ENCODE measurements at regions not wholly inside any gene's neighbourhood (a gene's known extent, or its start where the extent isn't known, plus 50 kb on each side); places are given as distances from the start of the nearest gene placed in this dataset.

DNA sequence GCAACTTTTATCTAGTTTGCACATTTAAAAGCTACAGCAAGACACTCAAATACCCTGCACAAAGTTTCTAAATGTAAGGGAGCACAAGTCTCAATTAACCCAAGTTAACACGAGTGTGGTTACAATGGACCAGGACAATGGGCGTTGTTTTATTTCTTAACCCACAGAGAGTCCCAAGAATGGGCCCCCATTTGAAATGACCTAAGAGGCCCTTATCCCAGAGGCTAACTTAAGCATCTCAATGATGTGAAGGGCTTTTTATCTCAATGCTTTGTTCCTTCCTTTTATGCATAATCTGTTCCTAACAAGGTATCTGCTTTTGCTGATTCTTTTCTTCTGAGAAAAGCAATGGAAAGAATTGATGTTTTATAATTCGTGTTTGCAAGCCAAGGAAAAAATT is 151.5 kb upstream of the SALL3 start:
- TF ChIP-seq, protein P1, sequence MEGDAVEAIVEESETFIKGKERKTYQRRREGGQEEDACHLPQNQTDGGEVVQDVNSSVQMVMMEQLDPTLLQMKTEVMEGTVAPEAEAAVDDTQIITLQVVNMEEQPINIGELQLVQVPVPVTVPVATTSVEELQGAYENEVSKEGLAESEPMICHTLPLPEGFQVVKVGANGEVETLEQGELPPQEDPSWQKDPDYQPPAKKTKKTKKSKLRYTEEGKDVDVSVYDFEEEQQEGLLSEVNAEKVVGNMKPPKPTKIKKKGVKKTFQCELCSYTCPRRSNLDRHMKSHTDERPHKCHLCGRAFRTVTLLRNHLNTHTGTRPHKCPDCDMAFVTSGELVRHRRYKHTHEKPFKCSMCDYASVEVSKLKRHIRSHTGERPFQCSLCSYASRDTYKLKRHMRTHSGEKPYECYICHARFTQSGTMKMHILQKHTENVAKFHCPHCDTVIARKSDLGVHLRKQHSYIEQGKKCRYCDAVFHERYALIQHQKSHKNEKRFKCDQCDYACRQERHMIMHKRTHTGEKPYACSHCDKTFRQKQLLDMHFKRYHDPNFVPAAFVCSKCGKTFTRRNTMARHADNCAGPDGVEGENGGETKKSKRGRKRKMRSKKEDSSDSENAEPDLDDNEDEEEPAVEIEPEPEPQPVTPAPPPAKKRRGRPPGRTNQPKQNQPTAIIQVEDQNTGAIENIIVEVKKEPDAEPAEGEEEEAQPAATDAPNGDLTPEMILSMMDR (IDR thresholded peaks at IDR 0.05; ENCODE audit: poor library complexity, severe bottlenecking): no peak
- TF ChIP-seq EP300 (conservative IDR thresholded peaks at IDR 0.05; ENCODE audit: poor library complexity, severe bottlenecking) (no peak), EZH2 (IDR thresholded peaks at IDR 0.05; ENCODE audit: borderline replicate concordance, insufficient read depth, low read length, poor library complexity, severe bottlenecking) (no peak), SMC3 (conservative IDR thresholded peaks at IDR 0.05; ENCODE audit: poor library complexity) (no peak), POLR2AphosphoS5 (IDR thresholded peaks at IDR 0.05) (no peak), RAD21 (conservative IDR thresholded peaks at IDR 0.05) (no peak)
- TF ChIP-seq, protein P2, sequence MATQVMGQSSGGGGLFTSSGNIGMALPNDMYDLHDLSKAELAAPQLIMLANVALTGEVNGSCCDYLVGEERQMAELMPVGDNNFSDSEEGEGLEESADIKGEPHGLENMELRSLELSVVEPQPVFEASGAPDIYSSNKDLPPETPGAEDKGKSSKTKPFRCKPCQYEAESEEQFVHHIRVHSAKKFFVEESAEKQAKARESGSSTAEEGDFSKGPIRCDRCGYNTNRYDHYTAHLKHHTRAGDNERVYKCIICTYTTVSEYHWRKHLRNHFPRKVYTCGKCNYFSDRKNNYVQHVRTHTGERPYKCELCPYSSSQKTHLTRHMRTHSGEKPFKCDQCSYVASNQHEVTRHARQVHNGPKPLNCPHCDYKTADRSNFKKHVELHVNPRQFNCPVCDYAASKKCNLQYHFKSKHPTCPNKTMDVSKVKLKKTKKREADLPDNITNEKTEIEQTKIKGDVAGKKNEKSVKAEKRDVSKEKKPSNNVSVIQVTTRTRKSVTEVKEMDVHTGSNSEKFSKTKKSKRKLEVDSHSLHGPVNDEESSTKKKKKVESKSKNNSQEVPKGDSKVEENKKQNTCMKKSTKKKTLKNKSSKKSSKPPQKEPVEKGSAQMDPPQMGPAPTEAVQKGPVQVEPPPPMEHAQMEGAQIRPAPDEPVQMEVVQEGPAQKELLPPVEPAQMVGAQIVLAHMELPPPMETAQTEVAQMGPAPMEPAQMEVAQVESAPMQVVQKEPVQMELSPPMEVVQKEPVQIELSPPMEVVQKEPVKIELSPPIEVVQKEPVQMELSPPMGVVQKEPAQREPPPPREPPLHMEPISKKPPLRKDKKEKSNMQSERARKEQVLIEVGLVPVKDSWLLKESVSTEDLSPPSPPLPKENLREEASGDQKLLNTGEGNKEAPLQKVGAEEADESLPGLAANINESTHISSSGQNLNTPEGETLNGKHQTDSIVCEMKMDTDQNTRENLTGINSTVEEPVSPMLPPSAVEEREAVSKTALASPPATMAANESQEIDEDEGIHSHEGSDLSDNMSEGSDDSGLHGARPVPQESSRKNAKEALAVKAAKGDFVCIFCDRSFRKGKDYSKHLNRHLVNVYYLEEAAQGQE (IDR thresholded peaks at IDR 0.05; ENCODE audit: borderline replicate concordance): no peak
